ENCODE measurements at regions not wholly inside any gene's neighbourhood (a gene's known extent, or its start where the extent isn't known, plus 50 kb on each side); places are given as distances from the start of the nearest gene placed in this dataset.

DNA sequence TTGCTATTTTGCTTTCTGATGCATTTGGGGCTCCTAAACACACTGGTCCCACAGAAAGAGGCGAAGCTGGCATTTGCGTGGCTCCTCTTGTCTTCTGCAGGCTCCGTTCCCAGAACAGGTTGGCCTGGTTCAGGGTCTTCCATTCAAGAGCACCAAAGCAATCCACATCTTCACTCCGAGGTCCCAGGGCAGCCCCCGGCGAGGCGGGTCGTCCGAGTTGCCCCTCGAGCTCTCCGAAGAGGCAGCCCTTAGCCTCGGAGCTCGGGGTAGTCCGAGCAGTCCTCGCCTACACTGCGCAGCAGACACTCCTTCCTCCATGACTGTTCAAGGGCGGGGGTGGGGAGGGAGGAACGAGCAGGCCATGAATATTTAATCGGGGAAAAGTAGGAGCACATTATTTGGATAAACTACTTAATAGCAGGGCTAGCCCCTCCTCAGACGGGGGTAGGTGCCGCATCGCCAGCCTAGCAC lies 321.3 kb downstream of the BLID start:
- H3K9me3 Mint-ChIP-seq: peaks cover 11% of the 10 kb centered on the region
- no peak overlapping the region for H3K27ac Mint-ChIP-seq
- DNase-seq: no peak
- no peak for TF ChIP-seq CTCF (IDR thresholded peaks at IDR 0.05)
- H3K4me3 Mint-ChIP-seq: no peak overlapping the region
- peaks cover 39% of the 10 kb centered on the region for H3K4me1 Mint-ChIP-seq
- H3K36me3 Mint-ChIP-seq (ENCODE audit: low read depth): peaks cover 6% of the 10 kb centered on the region
- H3K27me3 Mint-ChIP-seq (ENCODE audit: low read depth, poor library complexity): no peaks in the 10 kb centered on the region

DNA sequence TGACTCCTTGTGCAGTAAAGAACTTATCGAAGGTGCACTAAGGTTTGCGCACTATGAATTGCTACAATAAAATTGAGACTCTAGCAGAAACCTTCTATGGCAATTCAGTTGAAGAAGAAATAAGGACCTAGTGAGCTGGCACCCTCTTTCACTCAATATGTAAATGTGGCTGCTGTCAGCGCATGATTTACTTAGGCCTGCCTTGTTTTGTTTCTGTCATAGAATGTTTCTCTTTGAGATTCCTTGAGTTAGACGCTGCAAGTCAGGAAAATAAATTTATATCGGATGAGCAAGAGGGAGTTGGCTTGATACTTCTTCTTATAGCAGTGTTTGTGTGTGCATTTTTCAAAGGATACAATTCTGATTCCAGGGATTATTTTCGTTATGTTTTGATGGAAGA lies 322.1 kb downstream of the BLID start:
- no peak for DNase-seq
- Mint-ChIP-seq H3K27ac (no peak overlapping the region), H3K4me1 (peaks cover 39% of the 10 kb centered on the region), H3K4me3 (no peak overlapping the region), H3K9me3 (peaks cover 6% of the 10 kb centered on the region), H3K27me3 (ENCODE audit: low read depth, poor library complexity) (no peaks in the 10 kb centered on the region), H3K36me3 (ENCODE audit: low read depth) (peaks cover 6% of the 10 kb centered on the region)
- no peak for TF ChIP-seq CTCF (IDR thresholded peaks at IDR 0.05)

GRCh38 chr11:121793291-121793690 lies 322.7 kb downstream of the BLID start:
- H3K36me3 Mint-ChIP-seq (ENCODE audit: low read depth): peaks cover 3% of the 10 kb centered on the region
- H3K4me3 Mint-ChIP-seq: no peak overlapping the region
- peaks cover 2% of the 10 kb centered on the region for H3K9me3 Mint-ChIP-seq
- H3K27ac Mint-ChIP-seq: no peak overlapping the region
- H3K4me1 Mint-ChIP-seq: peaks cover 39% of the 10 kb centered on the region
- no peaks in the 10 kb centered on the region for H3K27me3 Mint-ChIP-seq (ENCODE audit: low read depth, poor library complexity)
- TF ChIP-seq CTCF (IDR thresholded peaks at IDR 0.05): no peak
- DNase-seq: no peak

DNA sequence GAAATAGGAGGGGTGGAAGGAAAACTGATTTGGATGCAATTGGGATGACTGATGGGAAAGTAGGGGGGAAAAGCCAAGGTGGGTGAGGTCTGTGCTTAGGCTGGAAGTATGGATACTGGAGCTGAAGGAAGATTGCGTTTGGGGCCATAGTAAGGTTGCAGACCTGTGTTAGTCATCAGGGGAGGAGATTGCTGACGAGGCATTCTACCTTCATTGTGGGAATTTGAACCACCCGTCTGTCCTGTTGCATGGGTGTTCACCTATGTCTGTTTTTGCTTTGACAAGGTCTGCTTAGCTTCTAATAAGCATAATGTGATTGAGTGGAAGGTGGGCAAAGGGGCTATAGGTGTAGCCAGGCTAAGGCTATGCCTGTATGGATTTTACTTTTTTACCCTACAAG lies 323.8 kb downstream of the BLID start:
- Mint-ChIP-seq H3K27me3 (ENCODE audit: low read depth, poor library complexity) (peaks cover 4% of the 10 kb centered on the region), H3K27ac (no peak overlapping the region), H3K4me1 (peaks cover 37% of the 10 kb centered on the region), H3K4me3 (no peak overlapping the region), H3K9me3 (peaks cover 4% of the 10 kb centered on the region), H3K36me3 (ENCODE audit: low read depth) (no peaks in the 10 kb centered on the region)
- DNase-seq: no peak
- TF ChIP-seq CTCF (IDR thresholded peaks at IDR 0.05): no peak

DNA sequence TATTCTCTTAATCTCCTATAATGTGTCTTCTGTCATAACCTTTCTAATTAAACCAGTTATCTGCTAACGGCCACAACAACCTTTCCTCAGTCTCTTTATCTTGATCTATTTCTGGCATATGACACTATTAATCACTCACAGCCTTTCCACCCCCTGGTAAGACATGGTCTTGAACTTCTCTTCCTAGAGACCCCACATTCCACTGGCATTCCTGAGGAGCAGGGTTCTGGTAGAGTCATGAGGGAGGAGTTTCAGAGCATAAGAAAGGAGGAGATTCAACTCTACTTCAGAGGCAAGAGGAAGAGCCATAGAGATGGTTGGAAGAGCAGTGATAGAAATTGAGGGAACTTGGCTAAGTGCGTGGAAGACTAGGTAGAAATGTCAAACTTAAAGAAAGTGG lies 325.6 kb downstream of the BLID start:
- H3K4me1 Mint-ChIP-seq: peaks cover 21% of the 10 kb centered on the region

More for the DNA sequence above, 325.6 kb downstream of the BLID start:
- H3K36me3 Mint-ChIP-seq (ENCODE audit: low read depth): peaks cover 7% of the 10 kb centered on the region
- peaks cover 8% of the 10 kb centered on the region for H3K27me3 Mint-ChIP-seq (ENCODE audit: low read depth, poor library complexity)
- no peak overlapping the region for H3K4me3 Mint-ChIP-seq
- H3K27ac Mint-ChIP-seq: no peak overlapping the region
- DNase-seq: no peak
- no peak for TF ChIP-seq CTCF (IDR thresholded peaks at IDR 0.05)
- peaks cover 21% of the 10 kb centered on the region for H3K9me3 Mint-ChIP-seq

Measured in nephron progenitor cell (in vitro differentiated cells).